Sigmoid colon (tissue), 4 donors: ENCODE measurements at regions not wholly inside any gene's neighbourhood (a gene's known extent, or its start where the extent isn't known, plus 50 kb on each side); places are given as distances from the start of the nearest gene placed in this dataset.

Experiments used
- CTCF ChIP-seq, 4 experiments: fragments of 450-650 bp in 3 of 4; fragments of 200-600 bp in 1 of 4; IDR thresholded peaks; one replicate each; pipeline ENCODE4 v1.5.1; 2016 to 2019; ENCODE audit warnings: antibody characterized with exemption in 4 of 4, mild to moderate bottlenecking in 3 of 4, moderate library complexity in 2 of 4
- EP300 ChIP-seq, 4 donors: sonication (generic); formaldehyde crosslinking; IDR thresholded peaks; one replicate each; pipeline ENCODE4 v1.6.1; 2017; ENCODE audit warnings: antibody characterized with exemption in 4 of 4
- POLR2A ChIP-seq, 2 donors: fragments of 450-650 bp; IDR thresholded peaks; one replicate each; pipeline ENCODE4 v1.6.1; 2016; ENCODE audit warnings: antibody characterized with exemption in 2 of 2, mild to moderate bottlenecking in 2 of 2, moderate library complexity in 2 of 2
- POLR2AphosphoS5 ChIP-seq, 4 donors: sonication (generic); formaldehyde crosslinking; IDR thresholded peaks; one replicate each; pipeline ENCODE4 v1.6.1; 2017; ENCODE audit warnings: antibody characterized with exemption in 4 of 4

- TF ChIP-seq CTCF (IDR thresholded peaks at IDR 0.05) (no peak), EP300 (IDR thresholded peaks at IDR 0.05) (no peak), POLR2A (IDR thresholded peaks at IDR 0.05) (no peak), POLR2AphosphoS5 (IDR thresholded peaks at IDR 0.05) (no peak)
These were observed 118.3 kb upstream of the STARD13 start for GRCh38 chr13:33403807-33404362.
